Activated CD8-positive, alpha-beta T cell treated with anti-CD3 and anti-CD28 coated beads, Interleukin-2, amount 10 ng/mL, durations not matched to agents 7 days and 5 days (primary cell): ENCODE measurements at regions not wholly inside any gene's neighbourhood (a gene's known extent, or its start where the extent isn't known, plus 50 kb on each side); places are given as distances from the start of the nearest gene placed in this dataset.

Experiments
- ATAC-seq: fragments of 150-1000 bp; cut with Tn5 transposase; one replicate; pipeline ENCODE4 v1.10.0; 2021; ENCODE audit warnings: moderate library complexity
- CTCF ChIA-PET: fragments of 350-600 bp; sonication (Branson Sonifier 250); formaldehyde crosslinking; loops from one replicate; lab custom pipeline; 2021; ENCODE audit warnings: antibody characterized with exemption; lab: Charles Lee
- POLR2A ChIA-PET: fragments of 350-600 bp; sonication (Branson Sonifier 250); formaldehyde crosslinking; loops from one replicate; lab custom pipeline; 2021; ENCODE audit warnings: antibody characterized with exemption; lab: Charles Lee
- DNase-seq: peaks from one replicate; pipeline ENCODE4 v3.0.0-alpha.2; 2020
- H3K27ac Mint-ChIP-seq: one replicate; pipeline ENCODE4 v1.8.0; 2021; ENCODE audit warnings: mild to moderate bottlenecking, mixed read lengths
- H3K27me3 Mint-ChIP-seq: one replicate; pipeline ENCODE4 v1.8.0; 2021; ENCODE audit warnings: low read depth, mixed read lengths
- H3K36me3 Mint-ChIP-seq: one replicate; pipeline ENCODE4 v1.8.0; 2021; ENCODE audit warnings: low read depth, mixed read lengths
- H3K4me1 Mint-ChIP-seq: one replicate; pipeline ENCODE4 v1.8.0; 2021; ENCODE audit warnings: low read depth, mixed read lengths
- H3K4me3 Mint-ChIP-seq: one replicate; pipeline ENCODE4 v1.8.0; 2021; ENCODE audit warnings: mild to moderate bottlenecking, mixed read lengths
- H3K9me3 Mint-ChIP-seq: one replicate; pipeline ENCODE4 v1.8.0; 2022; ENCODE audit warnings: mixed read lengths; ENCODE audit not compliant: insufficient read depth

DNA sequence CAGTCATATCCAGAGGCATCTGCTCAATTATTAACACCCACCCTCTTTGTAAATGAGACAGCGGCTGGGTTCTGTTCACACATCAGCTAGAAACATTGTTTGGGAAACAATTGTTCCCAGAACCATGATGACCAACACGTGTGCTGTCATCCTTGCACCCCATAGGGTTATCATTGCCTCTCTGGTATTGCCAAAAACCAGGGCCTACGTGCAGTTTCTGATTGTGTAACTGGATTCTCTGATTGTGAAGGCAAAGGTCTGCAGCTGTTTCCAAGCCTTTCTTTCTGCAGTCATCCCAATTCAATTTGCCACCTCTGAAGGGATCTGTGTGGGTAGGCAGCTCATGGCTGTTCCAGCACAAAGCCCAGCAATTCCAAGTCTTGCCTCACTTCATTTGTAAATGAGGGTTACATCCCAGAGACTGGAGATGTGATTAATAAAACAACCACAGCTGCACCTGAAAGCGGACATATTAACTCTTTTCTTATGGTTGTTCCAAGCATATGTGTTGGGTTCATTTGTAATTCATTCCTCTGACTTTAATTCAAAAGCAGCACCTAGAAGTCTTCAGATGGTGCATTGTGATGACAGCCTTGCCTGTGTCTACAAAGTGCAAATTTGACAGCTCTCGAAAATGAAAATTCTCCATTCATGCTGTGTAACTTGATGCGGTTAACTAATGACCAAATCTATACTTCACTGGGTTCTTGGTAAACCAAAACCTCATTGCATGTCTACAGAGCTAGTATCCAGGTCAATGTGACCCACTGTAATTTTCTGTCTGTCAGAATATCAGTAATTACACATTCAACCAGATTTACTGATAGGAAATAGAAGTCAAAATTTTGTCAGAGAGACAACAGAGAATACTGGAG is 66.6 kb downstream of the YIPF5 start:
- POLR2A ChIA-PET = no interaction called here

GRCh38 chr5:144105371-144105770 is 65.1 kb downstream of the YIPF5 start:
- CTCF ChIA-PET = no interaction called here
- Mint-ChIP-seq H3K27me3 (peaks cover 4% of the 10 kb centered on the region), H3K4me3 (no peak overlapping the region), H3K4me1 (no peaks in the 10 kb centered on the region), H3K9me3 (no peaks in the 10 kb centered on the region), H3K27ac (no peak overlapping the region), H3K36me3 (no peaks in the 10 kb centered on the region)
- no peak for DNase-seq
- POLR2A ChIA-PET = no interaction called here
- no peak for ATAC-seq

More for the DNA sequence above, 66.6 kb downstream of the YIPF5 start:
- no peak for DNase-seq
- H3K27ac Mint-ChIP-seq = no peak overlapping the region
- CTCF ChIA-PET = interaction anchor here (0.7 to 1.1 kb wide), 2 partner anchors 30 to 128 kb away, joined by 3 to 4 read pairs; no protein-coding TSS in a partner anchor
- H3K9me3 Mint-ChIP-seq = no peaks in the 10 kb centered on the region
- no peaks in the 10 kb centered on the region for H3K4me1 Mint-ChIP-seq
- peaks cover under 1% of the 10 kb centered on the region for H3K27me3 Mint-ChIP-seq
- no peaks in the 10 kb centered on the region for H3K36me3 Mint-ChIP-seq
- H3K4me3 Mint-ChIP-seq = no peak overlapping the region
- no peak for ATAC-seq

DNA sequence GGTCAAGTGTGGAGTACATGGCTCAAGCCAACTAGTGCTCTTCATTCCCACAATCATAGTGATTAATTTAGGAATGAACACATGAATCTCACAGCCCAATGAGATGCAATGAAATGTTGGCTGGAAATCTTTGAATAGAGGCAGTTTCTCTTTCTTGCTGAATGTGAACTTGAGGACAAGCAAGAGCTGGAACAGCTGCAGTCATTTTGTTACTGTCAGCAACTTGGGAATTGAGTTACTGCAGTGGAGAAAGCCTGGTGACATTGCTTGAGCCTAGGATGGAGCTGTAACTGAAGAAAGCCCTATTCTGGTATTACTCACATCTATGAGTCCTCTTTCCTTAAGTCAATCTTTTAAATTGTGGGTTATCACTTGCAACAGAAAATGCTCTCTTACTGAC is 62.3 kb downstream of the YIPF5 start:
- DNase-seq (no peak), ATAC-seq (no peak)
- Mint-ChIP-seq H3K27me3 (peaks cover 11% of the 10 kb centered on the region), H3K36me3 (no peaks in the 10 kb centered on the region), H3K27ac (no peak overlapping the region), H3K4me1 (no peaks in the 10 kb centered on the region), H3K4me3 (no peak overlapping the region), H3K9me3 (no peaks in the 10 kb centered on the region)
- ChIA-PET POLR2A (no interaction called here), CTCF (no interaction called here)
